Mesendoderm (in vitro differentiated cells): ENCODE measurements at regions not wholly inside any gene's neighbourhood (a gene's known extent, or its start where the extent isn't known, plus 50 kb on each side); places are given as distances from the start of the nearest gene placed in this dataset.
A peak's percentile ranks its signal among the peaks of the same experiment; 100 is the strongest.

ENCODE experiments used
- DNase-seq: peaks from one replicate; pipeline ENCODE4 v3.0.0; 2013
- H2AK5ac ChIP-seq: 2 replicates; pipeline ENCODE4 v1.6.1; 2013; ENCODE audit warnings: low read length, inconsistent platforms
- H2BK120ac ChIP-seq: 2 replicates; pipeline ENCODE4 v1.6.1; 2013; ENCODE audit warnings: low read depth, mild to moderate bottlenecking, low read length, moderate library complexity, mixed read lengths
- H2BK15ac ChIP-seq: replicated peaks from 2 replicates; pipeline ENCODE4 v1.6.1; 2013; ENCODE audit warnings: low read depth, mild to moderate bottlenecking, moderate library complexity
- H2BK5ac ChIP-seq: 2 replicates; pipeline ENCODE4 v1.6.1; 2013; ENCODE audit warnings: low read length, inconsistent platforms
- H3K18ac ChIP-seq: 2 replicates; pipeline ENCODE4 v1.6.1; 2013; ENCODE audit warnings: mild to moderate bottlenecking, low read length, mixed read lengths
- H3K23ac ChIP-seq: one replicate; pipeline ENCODE4 v1.6.1; 2013; ENCODE audit warnings: low read length
- H3K27ac ChIP-seq: 2 replicates; pipeline ENCODE4 v1.5.1; 2013; ENCODE audit warnings: low read depth, mild to moderate bottlenecking, inconsistent platforms, low read length, moderate library complexity
- H3K27me3 ChIP-seq: 2 replicates; pipeline ENCODE4 v1.6.1; 2013; ENCODE audit warnings: low read length, control low read depth, mild to moderate bottlenecking, inconsistent platforms; ENCODE audit not compliant: insufficient read depth, poor library complexity
- H3K36me3 ChIP-seq: 2 replicates; pipeline ENCODE4 v1.6.1; 2013; ENCODE audit warnings: low read length, inconsistent platforms; ENCODE audit not compliant: control insufficient read depth, insufficient read depth
- H3K4ac ChIP-seq: one replicate; pipeline ENCODE4 v1.6.1; 2013; ENCODE audit warnings: low read depth, mild to moderate bottlenecking, low read length, moderate library complexity
- H3K4me1 ChIP-seq: 2 replicates; pipeline ENCODE4 v1.6.1; 2013; ENCODE audit warnings: low read depth, low read length, inconsistent platforms; ENCODE audit not compliant: control insufficient read depth
- H3K4me2 ChIP-seq: 2 replicates; pipeline ENCODE4 v1.6.1; 2013; ENCODE audit warnings: low read length
- H3K4me3 ChIP-seq: 2 replicates; pipeline ENCODE4 v1.5.1; 2013; ENCODE audit warnings: mild to moderate bottlenecking, low read length
- H3K56ac ChIP-seq: one replicate; pipeline ENCODE4 v1.6.1; 2013; ENCODE audit warnings: low read length
- H3K79me1 ChIP-seq: 2 replicates; pipeline ENCODE4 v1.6.1; 2013; ENCODE audit warnings: low read length, inconsistent platforms
- H3K79me2 ChIP-seq: 2 replicates; pipeline ENCODE4 v1.6.1; 2013; ENCODE audit warnings: mild to moderate bottlenecking, low read length; ENCODE audit not compliant: control insufficient read depth, insufficient read depth
- H3K9ac ChIP-seq: 2 replicates; pipeline ENCODE4 v1.6.1; 2013; ENCODE audit warnings: low read length, inconsistent platforms
- H4K5ac ChIP-seq: one replicate; pipeline ENCODE4 v1.6.1; 2013; ENCODE audit warnings: low read length
- H4K8ac ChIP-seq: one replicate; pipeline ENCODE4 v1.6.1; 2013; ENCODE audit warnings: low read depth, mild to moderate bottlenecking, control low read depth, low read length, moderate library complexity
- WGBS: extraction: QIAGEN DNeasy Blood & Tissue Kit; methylation state at CpG from one replicate; pipeline ENCODE4 v1.1.7; 2013; ENCODE audit warnings: low lambda C conversion rate, missing lambda C conversion rate; ENCODE audit not compliant: insufficient coverage; ENCODE audit errors: extremely low coverage; 5-methylcytosine and 5-hydroxymethylcytosine counted together

DNA sequence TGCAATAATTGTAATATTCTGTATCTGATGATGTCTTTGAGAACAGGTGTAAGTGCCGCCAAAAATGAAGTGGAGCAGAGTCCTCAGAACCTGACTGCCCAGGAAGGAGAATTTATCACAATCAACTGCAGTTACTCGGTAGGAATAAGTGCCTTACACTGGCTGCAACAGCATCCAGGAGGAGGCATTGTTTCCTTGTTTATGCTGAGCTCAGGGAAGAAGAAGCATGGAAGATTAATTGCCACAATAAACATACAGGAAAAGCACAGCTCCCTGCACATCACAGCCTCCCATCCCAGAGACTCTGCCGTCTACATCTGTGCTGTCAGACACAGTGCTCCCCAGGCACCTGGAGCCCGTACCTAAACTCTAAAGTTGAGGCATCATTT is 268.7 kb downstream of the DAD1 start:
- Histone ChIP-seq H3K79me1 (no peaks in the 10 kb centered on the region), H3K36me3 (no peaks in the 10 kb centered on the region), H3K18ac (no peak overlapping the region), H3K56ac (no peak overlapping the region), H3K4ac (no peak overlapping the region), H2AK5ac (no peak overlapping the region), H3K4me3 (no peak overlapping the region), H3K23ac (no peak overlapping the region), H3K79me2 (no peaks in the 10 kb centered on the region), H2BK120ac (no peak overlapping the region), H3K9ac (no peak overlapping the region), H3K27ac (no peak overlapping the region), H3K27me3 (no peaks in the 10 kb centered on the region), H3K4me1 (no peaks in the 10 kb centered on the region), H2BK5ac (no peak overlapping the region), H2BK15ac (no peak overlapping the region), H4K8ac (no peak overlapping the region), H3K4me2 (no peak overlapping the region), H4K5ac (no peak overlapping the region)
- peak; percentile 28 for DNase-seq
- no CpG with 5 or more reads among the region's 4 CpGs for WGBS

DNA sequence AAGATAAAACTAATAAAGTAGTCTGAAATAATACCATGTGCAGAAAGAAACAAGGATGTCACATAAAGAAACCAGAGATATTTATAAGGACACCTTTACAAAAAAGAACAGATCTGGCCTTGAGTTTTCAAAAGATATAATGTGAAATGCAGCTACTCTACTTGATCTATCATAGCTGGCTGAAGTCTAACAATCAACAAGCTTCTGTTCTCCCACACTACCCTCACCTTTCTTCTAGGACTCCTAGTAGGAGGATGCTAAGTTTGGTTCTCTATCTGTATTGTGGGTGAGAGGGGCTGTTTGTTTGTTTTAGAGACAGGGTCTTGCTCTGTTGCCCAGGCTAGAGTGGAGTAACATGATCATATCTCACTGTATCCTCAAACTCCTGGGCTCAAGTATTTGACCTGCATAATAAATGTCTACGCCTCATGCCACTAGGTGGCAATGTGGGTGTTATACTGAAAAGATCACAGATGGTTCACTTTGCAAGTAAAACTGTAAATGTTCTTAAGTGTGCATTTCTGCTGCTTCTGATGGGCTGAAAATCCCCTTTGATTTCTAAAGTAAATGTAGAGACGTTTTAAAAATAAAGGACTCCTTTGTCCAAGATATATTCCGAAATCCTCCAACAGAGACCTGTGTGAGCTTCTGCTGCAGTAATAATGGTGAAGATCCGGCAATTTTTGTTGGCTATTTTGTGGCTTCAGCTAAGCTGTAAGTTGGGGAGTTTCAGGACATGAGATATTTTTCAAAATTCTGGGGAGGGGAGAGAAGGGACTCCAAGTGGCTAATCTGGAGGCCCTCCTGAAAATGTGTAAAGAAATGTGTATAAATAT is 269.3 kb downstream of the DAD1 start:
- no peak overlapping the region for H2BK15ac ChIP-seq
- no peak overlapping the region for H3K9ac ChIP-seq
- H3K4me1 ChIP-seq: no peaks in the 10 kb centered on the region
- WGBS: no CpG with 5 or more reads among the region's 4 CpGs
- H4K8ac ChIP-seq: no peak overlapping the region
- no peaks in the 10 kb centered on the region for H3K79me2 ChIP-seq
- H3K56ac ChIP-seq: no peak overlapping the region
- H3K36me3 ChIP-seq: no peaks in the 10 kb centered on the region
- no peak overlapping the region for H3K4me2 ChIP-seq
- H3K4ac ChIP-seq: no peak overlapping the region
- H2BK120ac ChIP-seq: no peak overlapping the region
- H3K27me3 ChIP-seq: no peaks in the 10 kb centered on the region
- no peak overlapping the region for H3K27ac ChIP-seq
- peak; percentile 78 for DNase-seq
- H2AK5ac ChIP-seq: no peak overlapping the region
- no peaks in the 10 kb centered on the region for H3K79me1 ChIP-seq
- no peak overlapping the region for H4K5ac ChIP-seq
- no peak overlapping the region for H3K23ac ChIP-seq
- no peak overlapping the region for H3K4me3 ChIP-seq
- no peak overlapping the region for H2BK5ac ChIP-seq
- no peak overlapping the region for H3K18ac ChIP-seq

DNA sequence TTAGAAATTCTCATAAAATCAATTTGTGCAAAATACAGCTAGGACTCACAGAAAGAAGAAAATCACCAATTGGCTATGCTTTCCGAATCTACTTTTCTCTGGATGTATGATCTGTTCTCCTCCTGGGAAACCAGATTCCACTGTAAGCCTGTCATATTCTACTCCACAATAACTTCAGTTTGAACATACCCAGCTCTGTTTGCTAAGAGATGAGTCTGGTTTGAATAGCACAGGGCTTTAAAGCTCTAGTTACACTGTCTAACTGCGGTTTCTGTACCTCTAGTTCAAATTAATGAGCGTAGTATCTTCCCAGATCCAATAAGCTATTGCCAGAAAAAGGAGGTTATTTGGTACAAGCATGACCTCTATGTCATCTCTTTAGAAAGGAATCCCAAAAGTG is 270.1 kb downstream of the DAD1 start:
- Histone ChIP-seq H3K4me1 (no peaks in the 10 kb centered on the region), H3K23ac (no peak overlapping the region), H3K4me3 (no peak overlapping the region), H2AK5ac (no peak overlapping the region), H3K27ac (no peak overlapping the region), H3K56ac (no peak overlapping the region), H3K9ac (no peak overlapping the region), H4K5ac (no peak overlapping the region), H4K8ac (no peak overlapping the region), H3K36me3 (no peaks in the 10 kb centered on the region), H3K79me1 (no peaks in the 10 kb centered on the region), H2BK5ac (no peak overlapping the region), H3K18ac (no peak overlapping the region), H3K79me2 (no peaks in the 10 kb centered on the region), H3K27me3 (no peaks in the 10 kb centered on the region), H2BK120ac (peak overlapping the region; percentile 45), H3K4me2 (no peak overlapping the region), H2BK15ac (no peak overlapping the region), H3K4ac (no peak overlapping the region)
- WGBS: no CpG with 5 or more reads among the region's 3 CpGs
- DNase-seq: no peak

- no peak overlapping the region for H3K4ac ChIP-seq
- no peak overlapping the region for H2BK5ac ChIP-seq
- no peaks in the 10 kb centered on the region for H3K79me2 ChIP-seq
- H3K56ac ChIP-seq: no peak overlapping the region
- H2BK120ac ChIP-seq: no peak overlapping the region
- no peaks in the 10 kb centered on the region for H3K4me1 ChIP-seq
- H3K23ac ChIP-seq: no peak overlapping the region
- no peak overlapping the region for H4K8ac ChIP-seq
- H3K9ac ChIP-seq: no peak overlapping the region
- no peaks in the 10 kb centered on the region for H3K79me1 ChIP-seq
- no peak for DNase-seq
- no peak overlapping the region for H4K5ac ChIP-seq
- WGBS: no CpG with 5 or more reads among the region's 1 CpG
- H3K27ac ChIP-seq: no peak overlapping the region
- no peak overlapping the region for H3K4me3 ChIP-seq
- no peak overlapping the region for H3K18ac ChIP-seq
- no peak overlapping the region for H2BK15ac ChIP-seq
- H3K4me2 ChIP-seq: no peak overlapping the region
- H2AK5ac ChIP-seq: no peak overlapping the region
- no peaks in the 10 kb centered on the region for H3K36me3 ChIP-seq
- no peaks in the 10 kb centered on the region for H3K27me3 ChIP-seq
Measured at GRCh38 chr14:22316473-22316872, 272.6 kb downstream of the DAD1 start.

- H3K56ac ChIP-seq: no peak overlapping the region
- no peak overlapping the region for H2BK15ac ChIP-seq
- no peak overlapping the region for H3K9ac ChIP-seq
- no peak overlapping the region for H3K4ac ChIP-seq
- H3K27me3 ChIP-seq: no peaks in the 10 kb centered on the region
- no peak overlapping the region for H3K4me3 ChIP-seq
- H2AK5ac ChIP-seq: no peak overlapping the region
- no CpG with 5 or more reads among the region's 3 CpGs for WGBS
- H3K27ac ChIP-seq: no peak overlapping the region
- H3K79me2 ChIP-seq: no peaks in the 10 kb centered on the region
- H4K5ac ChIP-seq: no peak overlapping the region
- no peaks in the 10 kb centered on the region for H3K4me1 ChIP-seq
- H3K18ac ChIP-seq: no peak overlapping the region
- H4K8ac ChIP-seq: no peak overlapping the region
- H3K36me3 ChIP-seq: no peaks in the 10 kb centered on the region
- no peak overlapping the region for H2BK5ac ChIP-seq
- H2BK120ac ChIP-seq: no peak overlapping the region
- DNase-seq: no peak
- no peaks in the 10 kb centered on the region for H3K79me1 ChIP-seq
- H3K4me2 ChIP-seq: no peak overlapping the region
- no peak overlapping the region for H3K23ac ChIP-seq
Measured at GRCh38 chr14:22315336-22315735, 273.7 kb downstream of the DAD1 start.
